ELF-1 (cell line): ENCODE measurements at regions not wholly inside any gene's neighbourhood (a gene's known extent, or its start where the extent isn't known, plus 50 kb on each side); places are given as distances from the start of the nearest gene placed in this dataset.
"Not testable (repeated sequence)": the region's sequence is repeated elsewhere in the genome, so short reads cannot be mapped to it uniquely, and the experiment has no call there.

Experiments
- DNase-seq: peaks from one replicate; pipeline ENCODE4 v3.0.0-alpha.2; 2016; ENCODE audit warnings: low read depth, low spot score

GRCh38 chr6:67879928-67880327 lies 755.2 kb upstream of the ADGRB3 start:
- not testable (repeated sequence) for DNase-seq

GRCh38 chr6:67879105-67879904 lies 755.8 kb upstream of the ADGRB3 start:
- DNase-seq = not testable (repeated sequence)

- DNase-seq = not testable (repeated sequence)
Measured at GRCh38 chr6:67878216-67878615, 756.9 kb upstream of the ADGRB3 start.

- no peak for DNase-seq
Measured at GRCh38 chr6:67877288-67877687, 757.8 kb upstream of the ADGRB3 start.

- no peak for DNase-seq
Measured at GRCh38 chr6:67875877-67876383, 759.2 kb upstream of the ADGRB3 start.

- no peak for DNase-seq
Measured at GRCh38 chr6:67870321-67870720, 764.8 kb upstream of the ADGRB3 start.

- DNase-seq = no peak
Measured at GRCh38 chr6:67863346-67863745, 771.7 kb upstream of the ADGRB3 start.

- DNase-seq = no peak
Measured at GRCh38 chr6:67854098-67854497, 781.0 kb upstream of the ADGRB3 start.

GRCh38 chr6:67839818-67840217 lies 795.3 kb upstream of the ADGRB3 start:
- DNase-seq = no peak

- DNase-seq = no peak
Measured at GRCh38 chr6:67825201-67825895, 809.7 kb upstream of the ADGRB3 start.

GRCh38 chr6:67818322-67818721 lies 816.8 kb upstream of the ADGRB3 start:
- DNase-seq = no peak

- DNase-seq = no peak
Measured at GRCh38 chr6:67815623-67816022, 819.5 kb upstream of the ADGRB3 start.

- DNase-seq = no peak
Measured at GRCh38 chr6:67814262-67814661, 820.8 kb upstream of the ADGRB3 start.

- no peak for DNase-seq
Measured at GRCh38 chr6:67812693-67813092, 822.4 kb upstream of the ADGRB3 start.

GRCh38 chr6:67812125-67812524 lies 823.0 kb upstream of the ADGRB3 start:
- no peak for DNase-seq

- DNase-seq = no peak
Measured at GRCh38 chr6:67811239-67812037, 823.6 kb upstream of the ADGRB3 start.

- not testable (repeated sequence) for DNase-seq
Measured at GRCh38 chr6:67804808-67805207, 830.3 kb upstream of the ADGRB3 start.

- no peak for DNase-seq
Measured at GRCh38 chr6:67802771-67803170, 832.3 kb upstream of the ADGRB3 start.

GRCh38 chr6:67792996-67793395 lies 842.1 kb upstream of the ADGRB3 start:
- no peak for DNase-seq

- no peak for DNase-seq
Measured at GRCh38 chr6:67790569-67790968, 844.5 kb upstream of the ADGRB3 start.

- DNase-seq = not testable (repeated sequence)
Measured at GRCh38 chr6:67787119-67787518, 848.0 kb upstream of the ADGRB3 start.

- DNase-seq = no peak
Measured at GRCh38 chr6:67779876-67780275, 855.2 kb upstream of the ADGRB3 start.
